HG02970 (cell line): ENCODE measurements at regions not wholly inside any gene's neighbourhood (a gene's known extent, or its start where the extent isn't known, plus 50 kb on each side); places are given as distances from the start of the nearest gene placed in this dataset.

ENCODE experiments used
- ATAC-seq: cut with Tn5 transposase; IDR thresholded peaks from one replicate; pipeline ENCODE4 v1.9.1; 2021; ENCODE audit warnings: mild to moderate bottlenecking, moderate library complexity, moderate number of reproducible peaks; ENCODE audit not compliant: unreplicated experiment, low FRiP score

DNA sequence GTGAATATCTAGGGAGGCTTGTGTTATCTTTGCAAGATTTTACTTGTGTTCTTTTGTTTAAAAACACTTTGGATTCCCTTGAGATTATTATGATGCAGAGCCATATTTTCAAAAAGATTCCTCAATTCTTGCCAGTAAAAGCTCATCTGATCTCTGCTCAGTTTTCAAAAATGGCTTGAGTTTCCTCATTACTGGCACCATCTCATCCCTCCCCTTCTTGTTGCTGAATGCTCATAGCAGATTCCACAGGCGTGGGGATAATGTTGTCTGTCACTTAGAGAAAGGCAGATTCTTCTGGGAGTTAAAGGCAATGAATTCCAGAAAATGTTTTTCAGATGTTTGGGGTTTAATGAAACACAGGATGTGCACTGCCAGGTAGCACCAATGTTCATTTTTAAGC lies 170.4 kb upstream of the TANK start:
- ATAC-seq: no peak

DNA sequence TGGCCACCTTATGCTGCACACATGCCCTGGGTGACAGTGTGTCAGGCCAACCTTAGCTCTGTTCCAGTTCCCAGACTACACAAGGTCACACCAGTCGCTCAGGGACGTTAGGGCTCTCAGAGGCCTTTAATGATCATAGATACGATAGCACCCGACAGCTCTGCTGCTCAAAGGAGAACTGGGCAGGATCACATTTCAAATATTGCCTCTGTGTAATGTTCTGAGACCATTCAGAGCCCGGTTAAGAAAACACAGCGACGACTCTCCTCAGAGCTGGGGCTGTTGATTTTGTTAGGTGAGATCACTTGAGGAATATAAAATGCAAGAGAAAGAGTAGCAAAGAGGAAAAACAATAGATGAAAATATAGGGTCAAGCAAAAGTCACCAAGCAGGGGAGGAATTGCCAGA lies 166.6 kb upstream of the TANK start:
- no peak for ATAC-seq

DNA sequence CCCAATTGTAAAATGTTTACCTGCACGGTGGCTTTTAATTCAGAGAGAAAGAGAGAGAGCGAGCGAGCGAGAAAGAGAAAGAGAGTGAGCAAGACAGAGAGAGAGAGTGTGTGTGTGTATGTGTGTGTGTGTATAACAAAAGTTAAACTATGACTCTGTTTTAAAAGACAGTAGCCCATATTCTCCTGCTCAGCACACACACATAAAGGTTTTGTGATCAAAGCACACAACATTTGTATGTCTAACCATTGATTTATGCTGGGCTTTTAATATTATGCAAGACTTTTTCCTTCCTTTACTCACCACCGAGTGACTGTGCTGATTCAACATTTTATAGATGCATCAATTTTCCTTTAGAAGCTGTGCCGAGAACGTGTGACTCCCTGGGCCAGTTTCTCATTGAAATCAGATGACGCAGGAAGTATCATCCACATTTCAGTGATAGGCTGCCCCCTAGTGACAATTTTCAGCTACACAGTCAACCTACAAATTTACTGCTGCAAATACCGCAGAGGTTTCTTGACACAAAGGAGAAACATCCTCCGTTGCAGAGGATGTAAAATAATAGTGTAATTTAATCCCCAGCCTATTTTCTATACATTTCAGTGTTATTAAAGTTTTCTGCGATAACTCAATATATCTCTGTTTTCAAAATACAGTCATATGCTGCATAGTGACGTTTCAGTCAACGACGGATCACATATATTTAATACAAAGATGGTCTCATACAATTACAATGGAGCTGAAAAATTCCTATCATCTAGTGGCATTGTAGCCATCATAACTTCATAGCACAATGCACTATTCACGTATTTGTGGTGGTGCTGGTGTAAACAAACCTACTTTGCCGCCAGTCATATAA lies 165.9 kb upstream of the TANK start:
- peak; percentile 79 for ATAC-seq

DNA sequence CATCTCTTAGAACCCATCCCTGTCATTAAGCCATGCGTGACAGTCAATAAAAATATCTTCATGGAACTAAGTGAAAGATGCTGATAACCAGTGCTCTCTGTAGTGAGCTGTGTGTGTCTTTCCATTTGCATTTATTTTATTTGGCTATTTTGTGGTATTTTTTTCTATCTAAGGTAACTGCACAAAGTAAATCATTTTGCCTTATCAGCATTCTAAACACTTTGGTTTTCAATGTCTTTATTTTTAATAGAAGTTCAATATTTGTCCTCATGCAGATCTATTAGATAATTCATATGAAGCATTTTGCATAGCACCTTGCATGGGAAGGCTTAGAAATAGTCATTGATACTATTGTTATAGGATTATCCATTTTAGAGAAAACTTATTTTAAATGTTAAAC lies 163.6 kb upstream of the TANK start:
- ATAC-seq: no peak

DNA sequence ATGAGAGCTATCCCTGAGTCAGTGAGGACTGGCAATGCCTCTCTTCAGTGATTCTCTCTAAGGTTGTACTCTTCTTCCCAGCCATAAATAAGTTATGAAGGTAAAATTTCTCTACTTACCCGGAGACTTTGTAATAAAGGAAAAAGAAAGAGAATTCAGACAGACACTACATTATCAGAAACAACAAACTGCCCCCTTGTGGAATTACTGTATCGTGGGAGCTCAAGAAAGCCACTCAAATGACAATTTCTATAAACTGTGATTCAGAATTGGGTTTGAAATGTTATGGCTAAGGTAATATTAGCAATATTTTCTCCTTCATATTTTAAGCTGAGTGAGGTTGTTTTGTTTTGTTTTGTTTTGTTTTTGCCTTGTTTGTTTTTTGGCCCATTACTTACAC lies 155.8 kb upstream of the TANK start:
- no peak for ATAC-seq

DNA sequence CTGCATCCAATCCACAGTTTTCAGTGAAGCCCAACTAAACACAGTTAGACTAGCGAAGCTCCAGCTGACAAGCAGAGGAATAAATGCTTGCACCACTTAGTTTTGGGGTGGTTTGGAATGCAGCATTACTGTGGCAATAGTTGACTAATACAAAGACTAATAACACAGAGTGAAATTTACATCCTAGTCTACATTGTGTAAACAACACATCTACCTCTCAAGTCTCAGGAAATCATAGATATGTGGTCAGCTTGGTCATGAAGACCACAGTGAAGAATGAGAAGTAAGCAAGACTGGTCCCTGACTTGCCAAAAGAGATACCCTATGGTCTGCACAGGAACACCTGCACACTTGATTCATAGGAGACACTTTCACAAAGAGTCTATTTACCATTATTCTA lies 155.1 kb upstream of the TANK start:
- ATAC-seq: no peak

DNA sequence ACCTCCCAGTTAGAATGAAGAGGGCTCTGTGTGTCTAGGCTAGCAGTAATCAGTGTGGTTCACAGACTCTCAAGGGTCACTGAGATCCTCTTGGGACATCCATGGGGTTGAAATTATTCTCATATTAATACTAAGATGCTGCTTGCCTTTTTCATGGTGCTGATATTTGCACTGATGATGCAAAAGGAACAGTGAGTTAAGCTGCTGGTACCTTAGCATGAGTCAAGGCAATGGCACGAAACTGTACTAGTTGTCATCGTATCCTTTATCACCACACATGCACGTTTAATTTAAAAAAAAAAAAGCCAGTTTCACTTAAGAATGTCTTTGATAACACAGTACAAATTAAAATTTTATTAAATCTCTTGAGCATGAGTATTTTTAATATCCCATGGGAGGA lies 151.9 kb upstream of the TANK start:
- no peak for ATAC-seq

DNA sequence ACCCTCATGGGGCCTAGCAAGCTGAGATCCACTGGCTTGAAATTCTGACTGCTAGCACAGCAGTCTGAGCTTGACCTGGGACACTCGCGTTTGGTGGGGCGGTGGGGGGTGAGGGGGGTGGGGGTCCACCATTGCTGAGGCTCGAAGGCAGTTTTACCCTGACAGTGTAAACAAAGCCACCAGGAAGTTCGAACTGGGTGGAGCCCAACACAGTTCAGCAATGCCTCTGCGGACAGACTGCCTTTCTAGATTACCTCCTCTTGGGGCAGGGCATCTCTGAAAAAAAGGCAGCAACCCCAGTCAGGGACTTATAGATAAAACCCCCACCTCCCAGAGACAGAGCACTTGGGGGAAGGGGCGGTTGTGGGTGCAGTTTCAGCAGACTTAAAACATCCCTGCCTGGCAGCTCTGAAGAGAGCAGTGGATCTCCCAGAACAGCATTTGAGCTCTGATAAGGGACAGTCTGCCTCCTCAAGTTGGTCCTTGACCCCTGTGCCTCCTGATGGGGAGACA lies 149.7 kb upstream of the TANK start:
- no peak for ATAC-seq

DNA sequence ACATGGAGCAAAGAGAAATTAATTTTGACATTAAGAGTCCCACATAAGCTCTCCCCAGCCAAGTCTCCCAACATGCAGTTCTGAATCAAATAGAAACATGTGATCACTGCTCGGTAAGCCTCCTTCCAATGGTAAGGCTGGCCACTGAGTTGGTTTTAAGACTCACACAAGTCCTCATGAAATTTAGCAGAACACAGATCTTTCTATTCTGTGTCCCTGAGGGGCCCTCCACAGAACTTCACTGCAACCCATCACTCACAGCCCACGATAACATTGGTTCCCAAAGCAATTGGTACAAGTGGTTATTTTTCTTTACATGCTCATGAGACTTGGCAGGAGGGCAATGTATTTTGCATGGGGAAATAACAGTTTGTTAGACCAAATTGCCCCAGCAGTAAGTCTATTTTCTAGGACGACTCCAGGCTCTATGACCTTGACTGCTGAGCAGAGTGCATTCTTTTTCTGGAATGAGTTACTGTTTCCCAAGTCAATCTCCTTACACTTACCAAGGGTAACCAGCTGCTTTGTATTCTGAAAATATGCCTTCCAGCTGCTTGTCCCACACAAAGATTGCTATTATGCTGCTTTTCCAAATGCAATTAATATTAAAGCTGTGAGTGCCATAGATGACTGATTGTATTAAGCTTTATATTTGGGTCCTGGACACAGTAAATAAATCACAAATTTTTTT lies 142.3 kb upstream of the TANK start:
- no peak for ATAC-seq

DNA sequence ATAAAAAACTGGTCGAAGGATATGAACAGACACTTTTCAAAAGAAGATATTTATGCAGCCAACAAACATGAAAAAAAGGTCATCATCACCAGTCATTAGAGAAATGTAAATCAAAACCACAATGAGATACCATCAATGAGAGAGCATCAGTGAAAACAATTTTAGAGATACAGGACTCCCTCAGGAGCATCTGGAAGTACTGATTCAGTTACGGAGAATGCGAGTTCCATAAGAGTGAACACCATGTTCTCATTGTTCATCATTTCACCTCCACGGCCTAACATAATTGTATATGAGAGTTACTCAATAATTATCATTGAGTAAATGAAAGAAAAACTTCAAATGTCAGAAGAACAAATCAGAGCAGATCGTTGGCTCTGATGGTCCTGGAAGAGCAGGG lies 140.9 kb upstream of the TANK start:
- ATAC-seq: no peak

DNA sequence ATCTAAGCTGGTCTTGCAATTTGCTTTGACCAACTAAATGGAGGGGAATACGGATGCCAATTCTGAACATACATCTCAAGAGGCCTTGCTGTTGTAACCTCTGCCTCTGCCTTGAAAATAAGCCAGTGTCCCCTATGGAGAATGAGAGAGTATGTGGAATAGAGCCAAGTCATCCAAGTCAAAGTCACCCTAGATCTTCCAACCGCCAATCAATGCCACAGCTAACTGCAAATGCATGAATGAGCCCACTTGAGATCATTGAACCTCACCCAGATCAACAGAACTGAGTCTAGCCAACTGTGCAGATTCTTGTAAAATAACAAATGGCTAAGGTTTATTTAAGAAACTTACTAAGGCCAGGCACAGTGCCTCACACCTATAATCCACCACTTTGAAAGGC lies 139.8 kb upstream of the TANK start:
- ATAC-seq: no peak

DNA sequence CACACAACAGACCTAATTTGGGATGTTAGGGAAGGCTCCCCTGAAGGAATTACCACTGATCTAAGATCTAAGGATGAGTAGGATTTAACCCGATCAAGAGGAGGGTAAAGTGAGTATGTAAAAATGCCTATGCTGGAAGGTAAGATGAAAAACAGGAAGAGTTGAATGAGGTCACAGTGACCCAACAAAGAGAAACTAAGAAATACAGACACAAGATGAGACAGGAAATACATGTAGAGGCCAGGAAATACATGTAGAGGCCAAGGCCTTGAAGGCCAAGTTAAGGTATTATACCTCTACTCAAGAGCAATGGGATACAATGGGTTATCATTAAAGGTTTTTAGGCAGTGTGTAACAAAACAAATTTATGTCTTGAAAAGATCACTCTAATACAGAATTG lies 131.6 kb upstream of the TANK start:
- ATAC-seq: no peak

DNA sequence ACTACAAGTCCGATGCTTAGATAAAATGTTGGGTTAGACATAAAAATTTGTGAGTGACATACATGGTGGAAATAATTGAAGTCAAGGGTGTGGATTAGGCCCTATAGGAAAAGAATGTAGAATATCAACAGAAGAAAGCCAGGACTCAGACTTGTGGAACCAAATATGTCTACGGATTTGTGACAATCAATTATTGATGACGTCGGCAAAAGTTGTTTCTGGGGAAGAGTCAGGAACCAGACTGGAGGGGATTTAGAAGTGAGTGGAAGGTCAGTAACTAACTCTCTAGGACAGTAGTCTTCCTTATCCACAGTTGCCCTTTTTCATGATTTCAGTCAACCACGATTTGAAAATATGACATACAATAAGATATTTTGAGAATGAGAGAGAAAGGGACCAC lies 130.9 kb upstream of the TANK start:
- no peak for ATAC-seq

DNA sequence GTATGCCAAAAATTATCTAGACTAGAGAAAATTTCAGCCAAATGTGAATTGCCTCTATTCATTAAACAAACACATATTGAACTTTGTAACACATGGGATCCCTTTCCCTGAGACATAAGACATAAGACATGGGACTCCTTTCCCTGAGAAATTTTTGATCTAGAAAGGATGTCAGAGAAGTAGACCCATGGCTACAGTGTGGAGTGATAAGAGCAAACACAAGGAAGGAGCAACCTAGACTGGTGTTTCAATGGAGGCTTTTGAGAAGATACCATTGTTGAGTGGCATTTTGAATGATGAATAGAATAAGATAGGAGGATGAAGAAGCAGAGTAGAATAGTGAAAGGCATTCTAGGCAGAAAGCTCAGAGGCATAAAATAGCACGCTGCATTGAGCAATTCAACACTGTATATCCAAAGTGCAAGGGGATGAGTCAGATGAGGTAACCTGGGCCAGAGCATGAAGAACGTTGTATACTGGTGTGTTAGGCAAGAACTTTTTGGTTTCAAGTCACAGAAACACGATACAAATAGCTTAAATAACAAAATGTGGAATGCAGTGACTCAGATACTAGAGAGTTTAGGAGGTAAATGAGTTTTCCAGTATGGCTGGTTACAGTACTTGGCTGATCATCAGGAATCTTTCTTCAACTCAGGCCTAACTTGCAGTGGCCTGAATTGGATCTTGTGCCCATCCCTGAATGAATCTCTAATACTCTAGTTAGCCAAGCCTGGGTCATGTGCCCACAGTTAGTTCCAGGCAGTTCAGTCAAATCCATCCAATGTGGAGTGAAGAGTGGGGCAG lies 129.8 kb upstream of the TANK start:
- ATAC-seq: no peak

DNA sequence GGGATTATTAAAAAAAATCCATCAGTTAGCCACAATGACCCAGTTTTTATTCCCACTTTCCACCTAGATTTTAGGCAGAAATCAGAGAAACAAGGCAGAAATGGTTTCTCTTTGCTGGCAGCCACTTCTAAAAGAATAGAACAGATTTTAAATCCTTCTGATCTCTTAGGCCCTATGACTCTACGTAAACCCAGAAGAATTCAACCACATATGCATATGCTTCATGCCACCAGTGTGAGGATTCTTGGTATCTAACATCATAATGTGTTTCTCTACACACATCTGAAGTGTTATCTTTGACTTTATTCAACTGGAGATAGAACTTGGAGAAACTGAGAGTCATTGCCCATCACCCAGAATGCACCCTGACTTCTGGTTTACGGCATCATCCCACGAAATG lies 128.7 kb upstream of the TANK start:
- no peak for ATAC-seq

DNA sequence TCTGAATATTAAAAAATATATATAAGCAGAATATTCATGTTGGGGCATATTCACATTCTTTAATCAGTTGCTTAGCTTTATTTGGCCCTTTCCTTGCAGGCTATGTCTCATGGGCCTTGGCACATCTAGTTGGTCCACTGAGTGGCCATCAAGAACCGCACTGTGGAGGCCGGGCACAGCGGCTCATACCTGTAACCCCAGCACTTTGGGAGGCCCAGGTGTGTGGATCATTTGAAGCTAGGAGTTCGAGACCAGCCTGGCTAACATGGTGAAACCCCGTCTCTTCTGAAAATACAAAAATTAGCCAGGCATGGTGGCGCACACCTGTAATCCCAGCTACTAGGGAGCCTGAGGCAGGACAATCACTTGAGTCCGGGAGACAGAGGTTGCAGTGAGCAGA lies 127.6 kb upstream of the TANK start:
- ATAC-seq: no peak

DNA sequence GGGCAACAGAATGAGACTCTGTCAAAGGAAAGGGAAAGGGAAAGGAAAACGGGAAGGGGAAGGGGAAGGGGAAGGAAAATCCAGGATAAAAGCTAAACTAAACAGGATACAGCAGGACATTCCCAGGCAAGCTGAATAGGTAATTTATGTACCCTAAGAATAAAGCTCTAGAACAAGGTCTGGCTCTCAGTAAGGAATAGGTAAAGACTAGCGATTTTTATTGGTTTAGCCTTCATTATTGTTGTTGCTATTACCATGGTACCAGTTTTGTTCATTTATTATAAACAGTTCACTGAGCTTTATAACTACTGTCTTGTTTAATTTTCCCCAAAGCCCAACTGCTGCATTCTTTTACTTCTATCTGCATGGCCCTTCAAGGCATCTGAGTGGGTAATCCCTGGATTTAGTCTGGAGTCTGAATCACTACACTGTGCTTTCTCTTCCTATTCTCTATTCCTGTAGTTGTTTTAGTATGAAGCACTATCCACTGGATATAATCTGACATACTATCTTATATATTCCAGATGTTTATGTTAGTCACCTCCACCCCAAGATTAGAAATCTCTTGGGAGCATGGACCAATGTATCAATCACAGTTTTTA lies 127.1 kb upstream of the TANK start:
- no peak for ATAC-seq

DNA sequence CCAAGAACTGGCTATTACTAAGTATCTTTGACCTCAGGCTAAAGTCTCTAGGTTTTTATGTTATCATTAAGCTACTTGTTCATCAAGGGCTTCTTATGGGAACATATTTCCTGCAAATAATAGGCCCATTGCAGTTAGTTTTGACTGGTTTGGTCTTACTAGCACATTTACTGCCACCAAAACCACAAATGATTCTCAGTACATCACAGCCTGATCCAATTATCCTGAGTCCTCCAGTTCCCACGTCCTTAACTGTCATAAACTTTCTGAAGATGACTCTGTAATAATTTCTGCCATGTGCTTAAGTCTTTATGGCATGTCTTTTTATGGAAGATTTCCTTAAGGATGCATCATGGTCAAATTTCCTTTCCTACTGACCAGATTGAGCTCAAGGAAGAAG lies 123.3 kb upstream of the TANK start:
- no peak for ATAC-seq

DNA sequence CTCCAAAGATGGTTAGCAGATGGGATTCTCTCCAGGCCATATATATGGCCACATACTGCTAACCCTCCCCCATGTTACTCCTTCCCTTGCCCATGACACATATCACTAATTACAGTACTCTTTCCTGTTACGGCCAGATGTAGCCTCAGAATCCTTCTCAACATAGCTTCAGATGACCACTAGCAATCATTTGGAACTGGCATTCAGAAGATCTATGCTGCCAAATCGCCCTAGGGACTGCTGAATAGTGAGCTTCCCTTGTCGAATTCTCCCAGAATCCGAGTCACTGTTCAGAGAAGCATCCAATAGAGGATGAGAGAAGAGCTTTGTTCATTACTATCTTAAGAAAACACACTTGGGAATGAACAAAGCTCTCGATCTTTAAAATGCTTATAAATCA lies 121.2 kb upstream of the TANK start:
- ATAC-seq: no peak

DNA sequence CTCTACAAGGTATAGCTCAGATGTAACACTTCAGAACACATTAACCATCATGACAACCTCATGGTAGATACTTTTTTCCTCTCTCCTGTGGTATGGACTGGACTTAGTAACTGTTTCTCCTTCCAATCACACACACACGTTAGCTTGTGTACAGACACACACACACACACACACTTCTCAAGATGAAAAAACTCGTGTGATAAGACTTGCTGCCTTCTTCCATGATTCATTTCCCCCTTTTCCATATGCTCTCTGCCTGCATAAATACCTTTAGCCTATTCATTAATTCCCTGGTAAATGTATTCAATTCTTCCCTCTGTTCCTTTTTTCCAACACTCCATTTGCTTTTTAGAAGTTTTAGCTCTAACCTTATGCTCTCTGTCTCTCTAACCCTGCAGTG lies 118.9 kb upstream of the TANK start:
- no peak for ATAC-seq
